HG03439 (cell line): ENCODE measurements at regions not wholly inside any gene's neighbourhood (a gene's known extent, or its start where the extent isn't known, plus 50 kb on each side); places are given as distances from the start of the nearest gene placed in this dataset.

Experiments used
- ATAC-seq: cut with Tn5 transposase; IDR thresholded peaks from one replicate; pipeline ENCODE4 v1.9.1; 2021; ENCODE audit warnings: mild to moderate bottlenecking, moderate library complexity; ENCODE audit not compliant: unreplicated experiment

DNA sequence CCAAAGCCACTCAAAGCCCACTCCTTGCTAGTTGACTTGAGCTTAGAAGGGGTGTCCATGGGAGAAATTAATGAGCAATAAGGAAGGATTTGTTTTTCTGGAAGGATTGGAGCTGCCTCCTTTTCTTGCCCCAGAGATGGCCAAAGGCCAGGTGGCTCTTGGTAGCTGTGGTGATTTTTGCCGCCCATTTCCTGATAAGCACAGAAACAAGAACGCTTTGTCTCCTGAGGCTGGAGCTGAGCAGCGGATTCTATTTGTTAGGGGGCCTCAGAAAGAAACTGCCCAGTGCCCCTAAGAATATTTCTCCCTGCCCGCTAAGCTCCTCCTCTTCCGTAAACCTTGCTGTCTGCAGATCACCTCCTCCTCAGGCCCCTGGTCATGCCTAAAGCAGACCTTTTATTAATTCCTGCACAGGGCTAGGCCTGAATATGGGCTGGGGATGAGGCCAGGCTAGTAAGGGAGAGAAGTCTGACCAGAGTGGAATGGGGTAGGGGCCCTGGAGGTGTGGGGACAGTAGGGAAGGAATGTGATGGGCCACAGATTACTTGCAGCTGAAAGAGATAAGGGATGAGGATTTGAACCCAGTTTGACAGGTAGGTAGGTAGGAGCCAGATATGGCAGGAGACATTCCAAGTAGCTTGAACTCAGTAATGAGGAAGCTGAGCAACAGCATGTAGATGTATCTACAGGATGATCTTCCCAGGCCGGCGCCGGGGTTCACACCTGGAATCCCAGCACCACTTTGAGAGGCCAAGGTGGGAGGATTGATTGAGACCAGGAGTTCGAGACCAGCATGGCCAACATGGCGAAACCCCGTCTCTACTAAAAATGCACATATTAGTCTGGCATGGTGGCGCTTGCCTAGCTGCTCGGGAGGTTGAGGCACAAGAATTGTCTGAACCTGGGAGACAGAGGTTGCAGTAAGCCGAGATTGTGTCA, 71.2 kb upstream of the NAA20 start:
- ATAC-seq, result no peak

DNA sequence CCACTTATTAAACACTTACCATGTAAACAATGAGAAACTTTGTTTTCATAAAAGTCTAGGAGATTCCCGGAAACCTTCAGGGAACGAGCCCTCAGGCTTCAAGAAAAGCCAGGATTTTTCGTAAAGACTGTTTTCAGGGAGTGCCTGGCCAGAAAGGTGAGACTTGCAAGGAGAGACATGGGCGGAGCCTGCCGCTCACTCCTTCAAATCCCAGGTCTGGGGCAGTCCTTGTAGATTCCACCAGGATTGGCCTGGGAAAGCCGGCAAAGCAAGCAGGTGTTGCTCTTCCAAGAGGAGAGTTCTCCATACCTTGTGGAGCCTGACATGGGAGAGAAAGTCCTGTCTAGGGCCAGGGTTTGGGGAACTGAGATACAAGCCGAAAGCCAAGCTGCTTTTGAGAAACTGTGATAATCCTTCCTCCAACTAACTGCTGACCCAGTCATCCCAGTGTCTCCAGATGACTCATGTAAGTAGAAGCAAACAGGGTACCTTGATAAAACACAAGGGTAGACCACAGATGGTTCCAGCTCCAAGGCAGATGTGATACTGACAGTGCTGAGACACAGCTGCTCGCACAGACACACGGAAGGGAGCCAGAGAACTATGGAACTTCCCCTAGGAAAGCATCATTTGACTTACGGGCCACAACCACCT, 69.4 kb upstream of the NAA20 start:
- ATAC-seq, result no peak

DNA sequence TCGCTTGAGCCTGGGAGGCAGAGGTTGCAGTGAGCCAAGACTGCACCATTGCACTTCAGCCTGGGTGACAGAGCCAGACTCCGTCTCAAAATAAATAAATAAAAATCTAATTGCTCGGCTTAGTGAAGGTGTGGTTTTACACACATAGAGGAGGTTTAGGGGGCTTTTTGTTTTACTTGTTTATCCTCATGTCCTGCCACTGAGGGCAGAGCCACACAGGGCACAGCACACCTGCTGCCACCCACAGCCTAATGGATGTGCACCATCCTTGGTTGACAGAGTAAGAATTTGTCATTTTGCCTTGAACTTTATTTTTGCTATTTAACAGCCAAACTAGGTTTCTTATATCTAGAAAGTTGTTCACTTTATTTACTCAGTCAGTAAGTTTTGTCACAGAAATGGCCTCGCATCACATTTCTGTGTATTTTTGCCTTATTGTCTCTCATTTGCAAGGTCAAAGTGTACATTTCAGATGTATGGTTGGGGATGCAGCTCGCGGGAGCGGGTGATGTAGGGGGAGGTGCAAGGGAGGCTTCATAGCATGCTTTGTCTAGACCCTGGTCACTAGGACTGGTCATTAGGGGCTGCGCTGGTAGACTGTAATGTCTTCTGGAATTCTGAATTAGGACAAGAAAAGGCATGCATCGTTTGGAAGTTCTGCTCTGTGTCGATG, 67.8 kb upstream of the NAA20 start:
- ATAC-seq, result no peak

DNA sequence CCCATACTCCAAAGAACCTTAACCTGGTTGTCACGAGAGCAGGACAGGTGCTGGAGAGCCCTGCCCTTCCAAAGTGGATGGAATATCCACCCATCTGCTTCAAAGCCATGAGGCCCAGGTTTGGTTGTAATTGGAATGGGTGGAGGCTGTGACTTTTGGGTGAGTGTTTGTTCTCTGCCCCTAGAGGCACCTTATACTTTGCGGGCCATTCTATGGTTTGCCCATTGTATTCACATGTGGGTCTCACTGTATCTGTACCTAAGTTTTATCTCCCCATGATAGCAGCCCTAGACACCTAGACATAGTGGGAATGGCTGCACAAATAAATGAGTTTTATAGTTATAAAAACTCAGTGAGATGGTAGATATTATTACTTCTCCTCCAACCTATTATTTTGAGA, 67.1 kb upstream of the NAA20 start:
- no peak for ATAC-seq

DNA sequence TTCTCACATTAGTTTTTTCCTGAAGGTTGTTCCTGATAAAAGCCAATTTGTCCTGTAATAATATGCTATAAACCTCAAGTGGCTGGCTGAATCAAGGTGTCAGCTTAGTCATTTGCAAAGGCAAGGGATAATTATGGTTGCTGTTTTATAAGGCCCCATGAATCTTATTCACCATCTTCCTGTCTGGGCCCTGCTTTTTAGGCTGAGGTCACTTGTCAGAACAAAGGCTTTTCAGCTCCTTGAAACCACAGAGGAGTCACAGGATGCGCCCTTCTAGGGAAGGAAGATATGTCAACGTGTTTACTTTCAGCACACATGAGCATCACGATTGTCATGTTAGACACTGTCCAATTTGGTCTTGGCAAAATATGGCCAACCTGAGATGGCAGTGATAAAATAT, 64.8 kb upstream of the NAA20 start:
- no peak for ATAC-seq

DNA sequence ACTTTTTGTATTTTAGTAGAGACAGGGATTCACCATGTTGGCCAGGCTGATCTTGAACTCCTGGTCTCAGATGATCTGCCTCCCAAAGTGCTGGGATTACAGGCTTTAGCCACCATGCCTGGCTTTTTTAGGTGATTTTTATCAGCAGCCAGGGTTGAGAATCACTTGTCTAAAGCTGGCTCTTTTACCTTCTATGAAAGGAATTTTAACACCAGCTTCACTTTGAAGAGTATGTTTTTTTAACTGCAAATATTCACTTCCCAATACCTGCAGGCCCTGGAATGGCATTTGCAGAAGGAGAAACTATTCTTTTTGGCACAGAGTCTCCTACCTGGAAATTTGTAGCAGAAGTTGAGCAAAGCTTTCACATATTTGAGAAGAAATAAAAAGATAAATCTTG, 63.6 kb upstream of the NAA20 start:
- ATAC-seq, result no peak

DNA sequence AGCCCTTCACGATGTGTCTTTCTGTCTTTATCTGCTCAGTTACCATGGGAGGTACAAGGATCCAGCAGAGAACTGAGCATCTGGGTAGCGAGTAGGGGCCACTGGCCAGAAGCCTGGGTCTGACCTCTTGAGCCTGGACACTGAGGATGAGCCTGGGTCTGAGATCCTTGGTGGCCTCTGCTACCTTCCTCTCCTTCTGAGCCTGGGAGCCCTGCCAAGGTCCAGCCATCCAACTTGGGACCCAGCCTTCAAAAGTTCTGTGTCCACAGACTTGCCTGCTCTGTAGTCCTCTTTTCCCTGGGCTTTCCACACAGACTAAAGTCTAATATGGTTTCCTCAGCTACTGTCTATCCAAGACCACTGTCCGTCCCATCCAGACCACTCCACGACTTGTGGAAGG, 60.2 kb upstream of the NAA20 start:
- no peak for ATAC-seq

DNA sequence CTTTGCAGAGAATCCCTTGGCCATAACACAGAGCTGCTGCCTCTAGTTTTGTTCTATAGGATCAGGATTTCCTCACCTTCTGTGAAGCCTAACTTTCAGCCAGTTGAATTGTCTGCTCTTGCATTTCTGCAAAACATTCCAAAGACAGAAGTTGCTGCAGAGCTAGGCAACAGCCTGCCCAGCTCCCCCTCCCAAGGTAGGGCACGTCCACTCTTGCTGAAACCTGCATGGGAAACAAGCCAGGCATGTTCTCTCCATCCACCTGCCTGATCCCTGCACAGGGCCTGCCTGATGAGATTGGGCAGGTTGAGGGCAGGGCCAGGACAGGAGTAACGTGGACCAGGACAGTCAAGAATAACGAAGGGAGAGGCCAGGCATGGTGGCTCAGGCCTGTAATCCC, 58.9 kb upstream of the NAA20 start:
- no peak for ATAC-seq

DNA sequence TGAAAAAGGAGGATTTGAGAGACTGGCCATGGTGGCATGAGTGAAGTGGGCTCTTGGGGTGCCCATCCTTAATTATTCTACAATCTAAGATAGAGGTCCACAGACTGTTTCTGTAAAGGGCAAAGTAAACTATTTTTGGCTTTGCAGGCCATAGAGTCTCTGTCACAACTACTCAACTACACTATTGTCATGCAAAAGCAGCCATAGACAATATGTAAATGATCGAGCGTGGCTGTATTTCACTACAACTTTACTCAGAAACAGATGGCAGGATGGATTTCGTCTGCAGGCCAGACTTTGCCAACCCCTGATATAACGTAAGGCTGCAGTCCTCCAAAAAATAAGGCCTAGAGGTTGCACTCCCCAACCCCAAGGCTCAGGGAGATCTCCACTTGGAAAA, 58.2 kb upstream of the NAA20 start:
- ATAC-seq, result no peak

DNA sequence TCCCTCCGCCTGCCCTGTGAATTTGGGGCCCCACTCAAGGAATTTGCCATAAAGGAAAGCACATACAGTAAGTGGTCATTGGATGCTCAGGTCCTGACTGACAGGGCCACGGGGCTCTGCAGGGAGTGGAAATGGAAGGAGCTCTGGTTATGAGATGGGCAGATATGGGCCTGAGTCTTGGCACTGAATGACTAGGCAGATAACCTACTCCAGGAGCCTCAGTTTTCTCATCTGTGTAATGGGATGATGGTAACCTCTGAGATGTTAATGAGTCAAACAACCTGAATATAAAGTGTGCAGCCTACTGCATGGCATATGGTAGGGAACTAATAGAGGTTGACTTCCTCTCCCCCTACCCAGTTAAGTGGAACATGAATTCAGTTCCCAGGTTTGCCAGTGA, 56.4 kb upstream of the NAA20 start:
- ATAC-seq, result no peak

DNA sequence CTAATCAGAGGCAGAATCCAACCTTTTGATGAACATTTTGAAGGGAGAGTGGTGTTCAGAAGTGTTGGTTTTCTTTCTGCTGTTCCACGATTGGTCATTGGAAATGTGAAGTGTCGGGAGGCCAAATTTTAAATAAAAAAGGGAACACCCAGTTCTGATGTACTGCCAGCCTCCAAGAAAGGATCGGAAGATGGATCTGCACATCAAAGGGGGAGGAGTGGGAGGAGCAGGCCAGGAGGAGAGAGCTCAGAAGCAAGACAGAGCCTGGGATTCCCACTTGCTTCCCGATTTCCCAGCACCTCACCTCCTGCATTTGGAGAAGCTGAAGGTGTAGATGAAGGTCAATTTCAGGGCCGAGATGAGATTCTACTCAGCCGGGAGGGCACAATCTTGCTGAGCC, 55.9 kb upstream of the NAA20 start:
- no peak for ATAC-seq

DNA sequence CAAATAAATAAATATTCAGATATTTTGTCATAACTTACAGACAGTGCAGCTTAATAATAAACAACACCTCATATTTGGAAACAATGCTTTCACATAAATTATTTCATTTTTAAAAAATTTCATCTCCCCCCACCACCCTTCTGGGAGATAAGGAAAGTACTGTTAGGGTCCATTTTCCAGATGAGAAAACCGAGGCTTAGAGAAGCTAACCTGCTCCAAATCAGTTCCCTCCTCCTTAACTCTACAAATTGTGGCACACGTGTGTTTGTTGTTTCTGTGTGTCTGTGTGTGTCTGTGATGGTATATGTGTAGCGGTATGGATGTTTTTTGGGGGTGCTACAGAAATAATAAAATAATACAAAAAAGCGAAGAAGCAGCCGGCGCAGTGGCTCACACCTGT, 54.2 kb upstream of the NAA20 start:
- ATAC-seq, result no peak

DNA sequence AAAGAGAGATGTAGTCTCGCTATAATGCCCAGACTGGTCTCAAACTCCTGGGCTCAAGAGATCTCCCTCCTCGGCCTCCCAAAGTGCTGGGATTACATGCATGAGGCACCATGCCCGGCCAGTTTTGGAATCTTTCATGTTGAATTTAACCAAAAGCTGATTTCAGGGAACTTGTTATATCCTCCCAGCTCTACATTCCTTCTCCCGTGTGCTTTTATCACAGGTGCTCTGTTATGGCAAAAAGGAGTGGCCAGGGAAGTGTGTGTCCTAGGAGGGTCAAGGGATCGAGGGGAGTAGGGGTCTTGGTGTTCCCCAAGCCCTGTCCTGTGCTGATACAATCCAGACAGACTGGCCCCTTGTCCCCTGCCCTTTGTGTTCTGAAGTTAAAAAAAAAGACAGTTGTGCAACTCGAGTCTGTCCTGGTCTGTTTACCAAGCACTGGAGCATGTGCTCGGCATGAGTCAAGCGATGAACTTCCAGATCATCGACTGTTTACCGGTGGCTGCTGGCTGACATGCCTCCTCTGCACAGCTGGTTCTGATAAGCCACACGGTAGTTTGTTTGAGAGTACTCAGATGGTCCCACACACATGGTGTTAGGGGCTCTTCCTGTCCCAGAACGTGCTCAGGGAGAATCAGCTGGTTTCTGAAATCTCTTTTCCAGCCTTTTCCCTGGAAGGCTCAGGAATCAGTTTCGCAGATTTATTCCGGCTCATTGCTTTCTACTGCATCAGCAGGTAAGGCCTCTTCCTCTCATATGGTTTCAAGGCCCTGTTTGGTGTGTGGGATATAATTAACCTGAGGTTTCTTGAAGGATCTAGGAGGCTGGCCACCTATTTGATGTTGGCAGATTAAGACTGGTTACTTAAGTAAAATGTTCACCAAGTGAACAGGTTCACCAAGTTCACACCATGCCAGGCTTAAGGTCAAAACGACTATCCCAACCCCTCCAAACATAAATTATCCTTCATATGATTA, 52.6 kb upstream of the NAA20 start:
- no peak for ATAC-seq

DNA sequence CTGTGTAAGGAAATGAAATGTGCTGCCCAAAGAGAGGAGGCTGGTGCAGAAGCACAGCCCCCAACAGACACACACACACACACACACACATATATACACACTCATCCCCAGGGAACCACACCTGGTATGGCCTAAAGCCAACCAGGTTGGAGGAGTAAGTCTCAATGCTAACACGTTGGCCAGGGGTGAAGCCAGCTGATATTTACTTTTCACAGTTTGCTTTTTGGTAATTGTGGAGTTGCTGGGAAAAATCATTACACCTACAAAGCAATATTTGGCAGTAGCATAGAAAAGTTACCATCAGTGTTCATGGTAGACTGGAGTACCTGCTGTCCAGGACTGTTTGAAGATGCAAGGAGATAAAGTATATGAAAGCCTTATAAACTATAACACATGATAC, 50.3 kb upstream of the NAA20 start:
- no peak for ATAC-seq
